ENCODE measurements at regions not wholly inside any gene's neighbourhood (a gene's known extent, or its start where the extent isn't known, plus 50 kb on each side); places are given as distances from the start of the nearest gene placed in this dataset.

DNA sequence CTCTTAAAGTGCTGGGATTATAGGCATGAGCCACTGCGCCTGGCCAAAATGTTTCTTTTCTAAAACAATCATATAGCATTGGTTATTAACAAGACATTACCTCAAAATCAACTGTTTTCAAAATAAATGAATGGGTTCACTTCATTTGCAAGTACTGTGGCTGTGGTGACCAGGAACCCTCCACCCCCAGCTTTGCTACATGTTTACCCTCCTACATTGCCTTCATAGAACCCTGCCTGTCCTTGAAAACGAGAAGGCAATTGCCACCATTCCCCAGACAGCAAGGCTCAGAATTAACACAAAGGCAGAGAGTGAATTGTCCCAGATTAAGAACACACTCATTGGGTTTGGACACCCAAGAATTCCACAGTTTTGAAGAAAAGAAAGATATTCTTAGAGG is 116.6 kb upstream of the LGSN start:
- TF ChIP-seq, protein P1, sequence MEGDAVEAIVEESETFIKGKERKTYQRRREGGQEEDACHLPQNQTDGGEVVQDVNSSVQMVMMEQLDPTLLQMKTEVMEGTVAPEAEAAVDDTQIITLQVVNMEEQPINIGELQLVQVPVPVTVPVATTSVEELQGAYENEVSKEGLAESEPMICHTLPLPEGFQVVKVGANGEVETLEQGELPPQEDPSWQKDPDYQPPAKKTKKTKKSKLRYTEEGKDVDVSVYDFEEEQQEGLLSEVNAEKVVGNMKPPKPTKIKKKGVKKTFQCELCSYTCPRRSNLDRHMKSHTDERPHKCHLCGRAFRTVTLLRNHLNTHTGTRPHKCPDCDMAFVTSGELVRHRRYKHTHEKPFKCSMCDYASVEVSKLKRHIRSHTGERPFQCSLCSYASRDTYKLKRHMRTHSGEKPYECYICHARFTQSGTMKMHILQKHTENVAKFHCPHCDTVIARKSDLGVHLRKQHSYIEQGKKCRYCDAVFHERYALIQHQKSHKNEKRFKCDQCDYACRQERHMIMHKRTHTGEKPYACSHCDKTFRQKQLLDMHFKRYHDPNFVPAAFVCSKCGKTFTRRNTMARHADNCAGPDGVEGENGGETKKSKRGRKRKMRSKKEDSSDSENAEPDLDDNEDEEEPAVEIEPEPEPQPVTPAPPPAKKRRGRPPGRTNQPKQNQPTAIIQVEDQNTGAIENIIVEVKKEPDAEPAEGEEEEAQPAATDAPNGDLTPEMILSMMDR (conservative IDR thresholded peaks at IDR 0.05) = no peak
- TF ChIP-seq ZFX (IDR thresholded peaks at IDR 0.05) = no peak
